Epithelial cell of esophagus (primary cell): ENCODE measurements at regions not wholly inside any gene's neighbourhood (a gene's known extent, or its start where the extent isn't known, plus 50 kb on each side); places are given as distances from the start of the nearest gene placed in this dataset.

ENCODE experiments used
- DNase-seq: peaks from one replicate; pipeline ENCODE4 v3.0.0; 2010; ENCODE audit warnings: low read depth
- H3K4me3 ChIP-seq: 2 replicates; pipeline ENCODE4 v1.5.1; 2011; ENCODE audit warnings: mild to moderate bottlenecking, low read length, control low read depth
- CTCF ChIP-seq: IDR thresholded peaks from 2 replicates; pipeline ENCODE4 v1.5.1; 2011; ENCODE audit warnings: low read depth, mild to moderate bottlenecking, low read length, control low read depth, inconsistent platforms; ENCODE audit not compliant: insufficient read depth; ENCODE audit errors: missing control alignments

GRCh38 chrX:16436348-16437188 is 213.4 kb upstream of the S100G start:
- DNase-seq = peak; percentile 68
- TF ChIP-seq CTCF = peak; percentile 67
- H3K4me3 ChIP-seq = no peak overlapping the region

- no peak for TF ChIP-seq CTCF
- DNase-seq = no peak
- H3K4me3 ChIP-seq = no peak overlapping the region
Measured at GRCh38 chrX:16440446-16440845, 209.5 kb upstream of the S100G start.

GRCh38 chrX:16444353-16444752 is 205.6 kb upstream of the S100G start:
- H3K4me3 ChIP-seq = no peak overlapping the region
- no peak for TF ChIP-seq CTCF
- peak; percentile 40 for DNase-seq

- DNase-seq = peak; percentile 45
Measured at GRCh38 chrX:16445166-16445752, 204.7 kb upstream of the S100G start.

GRCh38 chrX:16451334-16451733 is 198.6 kb upstream of the S100G start:
- DNase-seq = peak; percentile 41

More at GRCh38 chrX:16445166-16445752, 204.7 kb upstream of the S100G start:
- H3K4me3 ChIP-seq = no peak overlapping the region
- peak; percentile 69 for TF ChIP-seq CTCF

GRCh38 chrX:16454926-16455325 is 195.0 kb upstream of the S100G start:
- no peak for TF ChIP-seq CTCF
- H3K4me3 ChIP-seq = no peak overlapping the region
- DNase-seq = no peak

More at GRCh38 chrX:16451334-16451733, 198.6 kb upstream of the S100G start:
- TF ChIP-seq CTCF = no peak
- H3K4me3 ChIP-seq = no peak overlapping the region
